GM12872 (cell line): ENCODE measurements at regions not wholly inside any gene's neighbourhood (a gene's known extent, or its start where the extent isn't known, plus 50 kb on each side); places are given as distances from the start of the nearest gene placed in this dataset.

Experiments used
- CTCF ChIP-seq: IDR thresholded peaks from 3 replicates; pipeline ENCODE4 v1.5.1; 2011; ENCODE audit warnings: low read depth, mild to moderate bottlenecking, low read length, moderate library complexity; ENCODE audit not compliant: insufficient read depth

DNA sequence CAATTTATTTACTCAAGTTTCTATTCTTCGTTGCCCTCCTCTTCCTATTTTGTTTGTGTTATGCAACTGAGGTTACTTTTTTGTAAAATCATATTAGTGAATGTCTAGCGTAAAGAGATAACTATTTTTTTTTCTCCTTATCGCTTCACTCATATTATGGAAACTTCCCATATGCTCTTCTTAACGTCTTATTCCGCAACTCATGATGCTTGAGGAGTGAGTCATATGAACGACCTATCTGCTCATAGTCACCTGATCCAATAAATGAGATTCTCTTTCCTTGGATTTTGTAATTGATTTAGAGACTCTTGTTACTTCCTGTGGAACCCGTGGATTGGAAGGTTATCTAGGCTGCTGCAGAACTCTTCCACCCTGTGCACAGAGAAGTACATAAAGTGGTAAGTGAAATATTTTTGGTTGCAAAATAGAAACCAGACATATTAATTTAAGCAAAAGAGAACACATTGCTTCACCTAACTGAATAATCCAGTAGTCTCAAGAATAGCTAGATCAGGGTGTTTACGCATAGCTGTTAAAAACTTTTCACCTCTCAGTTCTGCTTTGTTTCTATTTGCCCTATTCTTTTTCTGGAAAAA lies 719.3 kb upstream of the SGO1 start:
- TF ChIP-seq CTCF, result no peak

DNA sequence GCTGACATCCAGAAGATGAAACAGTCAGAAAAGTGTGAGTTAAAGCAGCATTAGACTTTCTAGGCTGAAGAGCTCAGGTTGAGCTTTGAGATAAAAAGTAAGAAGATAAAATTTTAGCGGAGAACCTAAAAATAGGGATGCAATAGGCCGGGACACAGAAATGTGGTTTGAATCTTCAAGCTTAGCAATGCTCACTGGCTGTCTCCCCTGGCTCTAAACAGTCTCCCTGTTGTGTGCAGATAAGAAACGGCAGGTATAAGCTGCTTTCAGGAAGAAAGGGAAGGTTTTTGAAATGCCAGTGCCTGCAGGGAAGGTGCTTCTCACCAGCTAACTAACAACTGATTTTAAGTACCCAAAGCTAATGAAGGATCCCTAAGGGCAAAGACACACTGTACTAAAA lies 718.7 kb upstream of the SGO1 start:
- no peak for TF ChIP-seq CTCF

GRCh38 chr3:20898962-20899361 lies 713.0 kb upstream of the SGO1 start:
- TF ChIP-seq CTCF, result no peak

- no peak for TF ChIP-seq CTCF
These were observed 704.1 kb upstream of the SGO1 start for GRCh38 chr3:20890111-20890519.

GRCh38 chr3:20878691-20879090 lies 692.7 kb upstream of the SGO1 start:
- no peak for TF ChIP-seq CTCF

DNA sequence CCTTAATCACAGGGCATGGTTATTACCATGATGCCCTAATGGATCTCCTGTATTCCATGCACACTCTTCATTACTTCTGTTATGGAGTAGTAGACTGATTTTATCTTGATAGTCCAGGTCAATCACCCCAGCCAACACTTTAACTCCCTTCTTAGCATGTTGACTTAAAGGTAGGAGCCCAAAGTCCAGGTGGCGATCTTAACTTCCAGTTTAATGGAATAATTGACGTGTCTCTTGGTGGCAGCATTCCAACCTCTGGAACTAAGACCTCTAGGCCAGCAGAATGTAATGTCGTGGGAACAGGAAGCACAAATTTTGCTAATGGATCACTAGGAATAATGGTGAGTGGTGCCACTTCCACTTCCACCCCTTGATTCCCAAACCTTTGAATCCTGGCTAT lies 687.2 kb upstream of the SGO1 start:
- no peak for TF ChIP-seq CTCF

DNA sequence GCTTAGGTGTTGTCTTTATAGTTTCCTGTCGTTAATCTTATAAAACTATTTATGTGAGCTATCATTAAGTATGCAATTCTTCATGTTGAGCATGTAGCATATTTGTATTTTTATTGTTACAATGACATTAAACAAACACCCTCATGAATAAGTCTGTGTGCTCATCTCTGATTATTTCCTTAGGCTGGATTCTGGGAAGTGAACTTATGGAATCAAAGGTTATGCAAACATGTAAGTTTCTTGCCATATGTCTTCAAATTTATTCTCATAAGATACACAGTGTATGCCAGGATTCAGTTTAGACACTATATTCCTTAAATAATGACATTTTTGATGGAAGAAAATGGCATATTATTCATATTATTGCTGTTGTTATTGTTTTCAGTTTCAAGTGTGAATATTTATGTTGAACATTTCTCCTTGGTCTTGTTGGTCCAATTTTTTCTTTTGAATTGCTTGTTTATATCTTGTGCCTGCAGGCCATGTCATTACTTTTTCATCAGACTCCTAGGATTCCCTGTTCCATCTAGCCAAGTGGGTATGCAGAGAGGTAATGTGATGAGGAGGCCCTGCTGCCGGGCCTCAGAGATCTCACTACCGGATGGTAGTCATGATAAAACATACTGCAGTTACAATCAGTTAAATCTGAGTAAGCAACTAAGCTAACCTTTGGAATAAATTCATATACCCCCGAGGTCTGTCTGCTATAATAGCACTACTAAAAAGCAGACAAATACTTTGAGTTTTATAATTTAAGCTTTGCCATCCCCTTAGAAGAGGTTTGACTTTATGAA lies 684.3 kb upstream of the SGO1 start:
- TF ChIP-seq CTCF, result no peak
